SU-DHL-6 (cell line): ENCODE measurements at regions not wholly inside any gene's neighbourhood (a gene's known extent, or its start where the extent isn't known, plus 50 kb on each side); places are given as distances from the start of the nearest gene placed in this dataset.

Source experiments
- H2AFZ ChIP-seq: fragments of 200-600 bp; sonication (generic); 2 replicates; pipeline ENCODE4 v1.6.1; 2014; ENCODE audit warnings: low read depth, mild to moderate bottlenecking, moderate library complexity, mixed read lengths, antibody characterized with exemption, low read length; ENCODE audit not compliant: severe bottlenecking
- H3F3A ChIP-seq: fragments of 200-600 bp; shearing (Covaris generic); 2 replicates; pipeline ENCODE4 v1.6.0; 2016; ENCODE audit warnings: antibody characterized with exemption, mild to moderate bottlenecking; ENCODE audit not compliant: insufficient read depth
- H3K27ac ChIP-seq: fragments of 200-600 bp; sonication (generic); 2 replicates; pipeline ENCODE4 v1.5.1; 2016; ENCODE audit warnings: low read depth, mild to moderate bottlenecking, low read length, moderate library complexity, mixed read lengths
- H3K27me3 ChIP-seq: fragments of 200-600 bp; sonication (generic), shearing (Covaris generic); 2 replicates; pipeline ENCODE4 v1.6.0; 2014; ENCODE audit warnings: mild to moderate bottlenecking, low read length
- H3K36me3 ChIP-seq: fragments of 200-600 bp; sonication (generic); 2 replicates; pipeline ENCODE4 v1.6.1; 2014; ENCODE audit warnings: mild to moderate bottlenecking, low read length, mixed read lengths
- H3K4me2 ChIP-seq: fragments of 300-600, 200-600 bp; shearing (Covaris generic), sonication (generic); 2 replicates; pipeline ENCODE4 v1.6.0; 2014; ENCODE audit warnings: low read length, low read depth, mild to moderate bottlenecking; ENCODE audit not compliant: poor library complexity, severe bottlenecking
- H3K4me3 ChIP-seq: fragments of 200-600 bp; sonication (generic); 2 replicates; pipeline ENCODE4 v1.5.1; 2014; ENCODE audit warnings: antibody characterized with exemption, low read length, mild to moderate bottlenecking, mixed read lengths; ENCODE audit not compliant: insufficient read depth, poor library complexity, severe bottlenecking
- H3K79me2 ChIP-seq: fragments of 200-600 bp; sonication (generic); 2 replicates; pipeline ENCODE4 v1.6.1; 2014; ENCODE audit warnings: mild to moderate bottlenecking, low read length, moderate library complexity; ENCODE audit not compliant: insufficient read depth
- H3K9ac ChIP-seq: fragments of 200-600 bp; sonication (generic); 2 replicates; pipeline ENCODE4 v1.7.0; 2014; ENCODE audit warnings: mild to moderate bottlenecking, low read length
- H3K9me2 ChIP-seq: fragments of 200-600 bp; sonication (generic); replicated peaks from 2 replicates; pipeline ENCODE4 v1.6.1; 2014; ENCODE audit warnings: low read length; ENCODE audit not compliant: insufficient read depth
- H3K9me3 ChIP-seq: fragments of 200-600 bp; sonication (generic); 2 replicates; pipeline ENCODE4 v1.6.1; 2014; ENCODE audit warnings: low read length, mixed read lengths; ENCODE audit not compliant: insufficient read depth
- H4K20me1 ChIP-seq: fragments of 200-600 bp; sonication (generic); 2 replicates; pipeline ENCODE4 v1.6.1; 2014; ENCODE audit warnings: low read depth, mild to moderate bottlenecking, antibody characterized with exemption, low read length, moderate library complexity, mixed read lengths
- EZH2phosphoT487 ChIP-seq: fragments of 200-600 bp; sonication (generic), shearing (Covaris generic); conservative IDR thresholded peaks from 2 replicates; pipeline ENCODE4 v1.6.1; 2018; ENCODE audit warnings: mild to moderate bottlenecking, antibody characterized with exemption, low read length, moderate library complexity, mixed read lengths
- TF ChIP-seq, protein P1 (sequence below): fragments of 200-600 bp; sonication (generic); IDR thresholded peaks from one replicate; pipeline ENCODE4 v1.5.1; 2017; ENCODE audit warnings: antibody characterized with exemption, mild to moderate bottlenecking, low read length, moderate library complexity; ENCODE audit not compliant: insufficient read depth, poor library complexity, severe bottlenecking

DNA sequence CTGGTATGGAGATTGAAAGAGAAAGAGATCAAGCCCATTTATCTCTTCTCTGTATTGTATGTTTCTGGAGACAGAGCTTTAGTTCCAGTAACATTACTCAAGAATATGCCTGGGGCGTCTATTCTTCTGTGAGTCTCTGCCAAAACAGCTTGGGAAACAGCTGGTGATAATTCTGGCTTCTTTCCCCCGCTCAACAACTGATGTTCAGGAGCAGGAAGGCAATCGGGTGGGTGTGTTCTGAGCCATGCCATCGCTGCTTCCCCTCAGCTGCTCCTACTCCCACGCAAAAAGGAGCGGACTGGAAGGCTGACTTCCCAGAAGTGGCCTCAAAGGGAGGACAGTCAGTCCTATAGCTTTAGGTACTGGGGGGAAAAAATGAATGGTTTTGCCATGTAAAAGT, 695.1 kb downstream of the PLCL1 start:
- Histone ChIP-seq H3K36me3 (no peaks in the 10 kb centered on the region), H3K9ac (no peak overlapping the region), H3K27ac (no peak overlapping the region), H3K4me3 (no peak overlapping the region), H2AFZ (no peak overlapping the region), H3F3A (no peaks in the 10 kb centered on the region), H3K9me2 (no peaks in the 10 kb centered on the region), H3K9me3 (no peaks in the 10 kb centered on the region), H3K4me2 (no peak overlapping the region), H4K20me1 (no peaks in the 10 kb centered on the region), H3K79me2 (no peaks in the 10 kb centered on the region), H3K27me3 (no peaks in the 10 kb centered on the region)
- TF ChIP-seq, protein P1, sequence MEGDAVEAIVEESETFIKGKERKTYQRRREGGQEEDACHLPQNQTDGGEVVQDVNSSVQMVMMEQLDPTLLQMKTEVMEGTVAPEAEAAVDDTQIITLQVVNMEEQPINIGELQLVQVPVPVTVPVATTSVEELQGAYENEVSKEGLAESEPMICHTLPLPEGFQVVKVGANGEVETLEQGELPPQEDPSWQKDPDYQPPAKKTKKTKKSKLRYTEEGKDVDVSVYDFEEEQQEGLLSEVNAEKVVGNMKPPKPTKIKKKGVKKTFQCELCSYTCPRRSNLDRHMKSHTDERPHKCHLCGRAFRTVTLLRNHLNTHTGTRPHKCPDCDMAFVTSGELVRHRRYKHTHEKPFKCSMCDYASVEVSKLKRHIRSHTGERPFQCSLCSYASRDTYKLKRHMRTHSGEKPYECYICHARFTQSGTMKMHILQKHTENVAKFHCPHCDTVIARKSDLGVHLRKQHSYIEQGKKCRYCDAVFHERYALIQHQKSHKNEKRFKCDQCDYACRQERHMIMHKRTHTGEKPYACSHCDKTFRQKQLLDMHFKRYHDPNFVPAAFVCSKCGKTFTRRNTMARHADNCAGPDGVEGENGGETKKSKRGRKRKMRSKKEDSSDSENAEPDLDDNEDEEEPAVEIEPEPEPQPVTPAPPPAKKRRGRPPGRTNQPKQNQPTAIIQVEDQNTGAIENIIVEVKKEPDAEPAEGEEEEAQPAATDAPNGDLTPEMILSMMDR: no peak
- TF ChIP-seq EZH2phosphoT487: no peak

DNA sequence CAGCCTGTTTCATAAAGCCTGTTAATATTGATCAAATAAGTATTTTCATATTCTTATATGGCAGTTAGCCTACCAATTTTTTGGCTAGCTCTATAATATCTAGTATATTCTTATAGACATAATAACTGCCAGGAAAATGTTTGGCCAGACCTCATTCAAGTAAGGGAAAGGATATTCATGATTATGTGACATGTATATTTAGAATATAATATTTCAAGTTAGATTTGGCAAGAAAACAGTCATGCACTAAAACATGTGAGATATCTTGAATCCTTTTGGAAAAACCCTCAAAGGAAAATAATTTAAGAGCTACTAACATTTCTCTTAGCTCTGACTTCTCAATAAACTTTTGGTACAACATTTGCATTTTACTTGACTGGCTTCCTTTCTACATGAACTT, 694.1 kb downstream of the PLCL1 start:
- Histone ChIP-seq H3F3A (no peaks in the 10 kb centered on the region), H3K27me3 (no peaks in the 10 kb centered on the region), H3K9me3 (no peaks in the 10 kb centered on the region), H3K27ac (no peak overlapping the region), H2AFZ (no peak overlapping the region), H3K4me3 (no peak overlapping the region), H4K20me1 (no peaks in the 10 kb centered on the region), H3K4me2 (no peak overlapping the region), H3K36me3 (no peaks in the 10 kb centered on the region), H3K79me2 (no peaks in the 10 kb centered on the region), H3K9ac (no peak overlapping the region), H3K9me2 (no peaks in the 10 kb centered on the region)
- no peak for TF ChIP-seq EZH2phosphoT487
- TF ChIP-seq, protein P1: no peak

DNA sequence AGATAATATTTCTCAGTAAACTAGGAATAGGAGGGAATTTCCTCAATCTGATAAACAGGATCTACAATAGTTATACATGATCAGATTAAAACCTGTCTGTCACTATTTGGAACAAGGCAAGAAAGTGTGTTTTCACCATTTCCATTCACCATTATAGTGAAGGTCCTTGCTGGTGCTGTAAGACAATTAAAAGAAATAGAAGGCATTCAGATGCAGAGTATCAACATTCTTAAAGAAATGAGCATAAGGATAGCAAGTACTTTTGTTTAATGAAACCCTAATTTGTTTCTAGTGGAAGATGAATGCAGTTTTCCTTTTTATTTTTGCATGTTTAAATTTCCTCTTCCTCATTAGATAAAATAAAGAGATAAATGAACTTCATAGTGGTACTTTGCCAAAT, 693.7 kb downstream of the PLCL1 start:
- H3K4me2 ChIP-seq: no peak overlapping the region
- H3K9me2 ChIP-seq: no peaks in the 10 kb centered on the region
- TF ChIP-seq, protein P1: no peak
- TF ChIP-seq EZH2phosphoT487: no peak
- no peaks in the 10 kb centered on the region for H3K36me3 ChIP-seq
- H4K20me1 ChIP-seq: no peaks in the 10 kb centered on the region
- H2AFZ ChIP-seq: no peak overlapping the region
- no peaks in the 10 kb centered on the region for H3K9me3 ChIP-seq
- H3K27ac ChIP-seq: no peak overlapping the region
- H3K27me3 ChIP-seq: no peaks in the 10 kb centered on the region
- H3F3A ChIP-seq: no peaks in the 10 kb centered on the region
- no peak overlapping the region for H3K9ac ChIP-seq
- no peaks in the 10 kb centered on the region for H3K79me2 ChIP-seq
- H3K4me3 ChIP-seq: no peak overlapping the region
